Activated CD4-positive, alpha-beta memory T cell treated with anti-CD3 and anti-CD28 coated beads for 36 hours (primary cell): ENCODE measurements at regions not wholly inside any gene's neighbourhood (a gene's known extent, or its start where the extent isn't known, plus 50 kb on each side); places are given as distances from the start of the nearest gene placed in this dataset.
"Not testable (repeated sequence)": the region's sequence is repeated elsewhere in the genome, so short reads cannot be mapped to it uniquely, and the experiment has no call there.

Experiments used
- CTCF ChIA-PET: fragments of 350-600 bp; sonication (Branson Sonifier 250); formaldehyde crosslinking; loops from one replicate; lab custom pipeline; 2021; ENCODE audit warnings: antibody characterized with exemption, inconsistent platforms; lab: Charles Lee
- POLR2A ChIA-PET: fragments of 350-600 bp; sonication (Branson Sonifier 250); formaldehyde crosslinking; loops from one replicate; lab custom pipeline; 2021; ENCODE audit warnings: antibody characterized with exemption; lab: Charles Lee
- DNase-seq: peaks from one replicate; pipeline ENCODE4 v3.0.0-alpha.2; 2020
- H3K27ac Mint-ChIP-seq: one replicate; pipeline ENCODE4 v1.8.0; 2021; ENCODE audit warnings: mixed read lengths
- H3K27me3 Mint-ChIP-seq: one replicate; pipeline ENCODE4 v1.8.0; 2021; ENCODE audit warnings: mixed read lengths
- H3K36me3 Mint-ChIP-seq: one replicate; pipeline ENCODE4 v1.8.0; 2021; ENCODE audit warnings: mixed read lengths
- H3K4me1 Mint-ChIP-seq: one replicate; pipeline ENCODE4 v1.8.0; 2021; ENCODE audit warnings: low read depth, mixed read lengths
- H3K4me3 Mint-ChIP-seq: one replicate; pipeline ENCODE4 v1.8.0; 2021; ENCODE audit warnings: mild to moderate bottlenecking, mixed read lengths
- H3K9me3 Mint-ChIP-seq: one replicate; pipeline ENCODE4 v1.8.0; 2021; ENCODE audit warnings: mixed read lengths
- intact Hi-C: fragments of 100-400 bp; cut with micrococcal nuclease; formaldehyde crosslinking; loops from one replicate; pipeline ENCODE4 v1.15.1; 2023

- intact Hi-C loops: no loop called here
- no peak for DNase-seq
- CTCF ChIA-PET: no interaction called here
- H3K9me3 Mint-ChIP-seq: peaks cover 9% of the 10 kb centered on the region
- POLR2A ChIA-PET: no interaction called here
- H3K27ac Mint-ChIP-seq: no peak overlapping the region
- H3K4me1 Mint-ChIP-seq: no peaks in the 10 kb centered on the region
- no peaks in the 10 kb centered on the region for H3K27me3 Mint-ChIP-seq
- H3K4me3 Mint-ChIP-seq: no peak overlapping the region
- H3K36me3 Mint-ChIP-seq: no peaks in the 10 kb centered on the region
These were observed 1621.5 kb upstream of the FLRT2 start for GRCh38 chr14:83908419-83908818.

- H3K4me3 Mint-ChIP-seq: no peak overlapping the region
- no peak for DNase-seq
- H3K4me1 Mint-ChIP-seq: no peaks in the 10 kb centered on the region
- H3K36me3 Mint-ChIP-seq: no peaks in the 10 kb centered on the region
- intact Hi-C loops: no loop called here
- POLR2A ChIA-PET: no interaction called here
- CTCF ChIA-PET: no interaction called here
- peaks cover 13% of the 10 kb centered on the region for H3K9me3 Mint-ChIP-seq
- H3K27ac Mint-ChIP-seq: no peak overlapping the region
- no peaks in the 10 kb centered on the region for H3K27me3 Mint-ChIP-seq
These were observed 1620.4 kb upstream of the FLRT2 start for GRCh38 chr14:83909507-83909906.

GRCh38 chr14:83912032-83912642 is 1617.8 kb upstream of the FLRT2 start:
- Mint-ChIP-seq H3K4me3 (no peak overlapping the region), H3K9me3 (peaks cover 15% of the 10 kb centered on the region)

GRCh38 chr14:83913476-83913875 is 1616.5 kb upstream of the FLRT2 start:
- ChIA-PET POLR2A (no interaction called here), CTCF (no interaction called here)
- H3K36me3 Mint-ChIP-seq: no peaks in the 10 kb centered on the region
- no peaks in the 10 kb centered on the region for H3K4me1 Mint-ChIP-seq
- intact Hi-C loops: no loop called here
- no peak overlapping the region for H3K27ac Mint-ChIP-seq
- no peak overlapping the region for H3K4me3 Mint-ChIP-seq
- no peaks in the 10 kb centered on the region for H3K27me3 Mint-ChIP-seq
- H3K9me3 Mint-ChIP-seq: peaks cover 17% of the 10 kb centered on the region
- DNase-seq: no peak

More at GRCh38 chr14:83912032-83912642, 1617.8 kb upstream of the FLRT2 start:
- intact Hi-C loops: no loop called here
- no peaks in the 10 kb centered on the region for H3K27me3 Mint-ChIP-seq
- POLR2A ChIA-PET: no interaction called here
- CTCF ChIA-PET: no interaction called here
- H3K36me3 Mint-ChIP-seq: no peaks in the 10 kb centered on the region
- no peaks in the 10 kb centered on the region for H3K4me1 Mint-ChIP-seq
- H3K27ac Mint-ChIP-seq: no peak overlapping the region
- no peak for DNase-seq

GRCh38 chr14:83918546-83918945 is 1611.4 kb upstream of the FLRT2 start:
- Mint-ChIP-seq H3K9me3 (peaks cover 15% of the 10 kb centered on the region), H3K27ac (no peak overlapping the region), H3K4me3 (no peak overlapping the region), H3K4me1 (no peaks in the 10 kb centered on the region), H3K27me3 (no peaks in the 10 kb centered on the region), H3K36me3 (no peaks in the 10 kb centered on the region)
- DNase-seq: no peak
- intact Hi-C loops: no loop called here
- CTCF ChIA-PET: no interaction called here
- POLR2A ChIA-PET: no interaction called here

GRCh38 chr14:83919675-83920074 is 1610.3 kb upstream of the FLRT2 start:
- H3K4me1 Mint-ChIP-seq, CTCF ChIA-PET, H3K4me3 Mint-ChIP-seq, H3K36me3 Mint-ChIP-seq, H3K27me3 Mint-ChIP-seq, intact Hi-C loops, POLR2A ChIA-PET, H3K27ac Mint-ChIP-seq, DNase-seq: not testable (repeated sequence)
- peaks cover 14% of the 10 kb centered on the region for H3K9me3 Mint-ChIP-seq

GRCh38 chr14:83923842-83924241 is 1606.1 kb upstream of the FLRT2 start:
- Mint-ChIP-seq H3K27ac (no peak overlapping the region), H3K9me3 (peaks cover 27% of the 10 kb centered on the region), H3K27me3 (no peaks in the 10 kb centered on the region), H3K36me3 (no peaks in the 10 kb centered on the region), H3K4me1 (no peaks in the 10 kb centered on the region), H3K4me3 (no peak overlapping the region)
- DNase-seq: no peak
- ChIA-PET CTCF (no interaction called here), POLR2A (no interaction called here)
- intact Hi-C loops: no loop called here

GRCh38 chr14:83924259-83924658 is 1605.7 kb upstream of the FLRT2 start:
- H3K27ac Mint-ChIP-seq: no peak overlapping the region
- intact Hi-C loops: no loop called here
- POLR2A ChIA-PET: no interaction called here
- H3K36me3 Mint-ChIP-seq: no peaks in the 10 kb centered on the region
- no peak overlapping the region for H3K4me3 Mint-ChIP-seq
- H3K4me1 Mint-ChIP-seq: no peaks in the 10 kb centered on the region
- CTCF ChIA-PET: no interaction called here
- DNase-seq: no peak
- H3K9me3 Mint-ChIP-seq: peaks cover 31% of the 10 kb centered on the region
- H3K27me3 Mint-ChIP-seq: no peaks in the 10 kb centered on the region

- peaks cover 30% of the 10 kb centered on the region for H3K9me3 Mint-ChIP-seq
- H3K36me3 Mint-ChIP-seq: no peaks in the 10 kb centered on the region
- H3K27ac Mint-ChIP-seq: no peak overlapping the region
- H3K27me3 Mint-ChIP-seq: no peaks in the 10 kb centered on the region
- POLR2A ChIA-PET: no interaction called here
- CTCF ChIA-PET: no interaction called here
- DNase-seq: no peak
- H3K4me1 Mint-ChIP-seq: no peaks in the 10 kb centered on the region
- H3K4me3 Mint-ChIP-seq: no peak overlapping the region
- intact Hi-C loops: no loop called here
These were observed 1589.7 kb upstream of the FLRT2 start for GRCh38 chr14:83940253-83940652.

GRCh38 chr14:83958359-83958758 is 1571.6 kb upstream of the FLRT2 start:
- intact Hi-C loops: no loop called here
- POLR2A ChIA-PET: no interaction called here
- no peaks in the 10 kb centered on the region for H3K4me1 Mint-ChIP-seq
- CTCF ChIA-PET: no interaction called here
- no peaks in the 10 kb centered on the region for H3K27me3 Mint-ChIP-seq
- H3K4me3 Mint-ChIP-seq: no peak overlapping the region
- H3K36me3 Mint-ChIP-seq: no peaks in the 10 kb centered on the region
- no peak overlapping the region for H3K27ac Mint-ChIP-seq
- peaks cover 33% of the 10 kb centered on the region for H3K9me3 Mint-ChIP-seq
- no peak for DNase-seq

- H3K4me1 Mint-ChIP-seq: no peaks in the 10 kb centered on the region
- DNase-seq: no peak
- H3K9me3 Mint-ChIP-seq: peaks cover 30% of the 10 kb centered on the region
These were observed 1569.0 kb upstream of the FLRT2 start for GRCh38 chr14:83960832-83961512.

GRCh38 chr14:83969998-83970397 is 1559.9 kb upstream of the FLRT2 start:
- Mint-ChIP-seq H3K27ac (no peak overlapping the region), H3K36me3 (no peaks in the 10 kb centered on the region), H3K27me3 (no peaks in the 10 kb centered on the region), H3K4me1 (no peaks in the 10 kb centered on the region), H3K4me3 (no peak overlapping the region), H3K9me3 (peaks cover 20% of the 10 kb centered on the region)
- intact Hi-C loops: no loop called here
- ChIA-PET CTCF (no interaction called here), POLR2A (no interaction called here)
- DNase-seq: no peak

More at GRCh38 chr14:83960832-83961512, 1569.0 kb upstream of the FLRT2 start:
- Mint-ChIP-seq H3K27me3 (no peaks in the 10 kb centered on the region), H3K27ac (no peak overlapping the region), H3K4me3 (no peak overlapping the region), H3K36me3 (no peaks in the 10 kb centered on the region)
- intact Hi-C loops: no loop called here
- POLR2A ChIA-PET: no interaction called here
- CTCF ChIA-PET: no interaction called here

- no peaks in the 10 kb centered on the region for H3K27me3 Mint-ChIP-seq
- intact Hi-C loops: no loop called here
- H3K4me1 Mint-ChIP-seq: no peaks in the 10 kb centered on the region
- H3K36me3 Mint-ChIP-seq: no peaks in the 10 kb centered on the region
- ChIA-PET POLR2A (no interaction called here), CTCF (no interaction called here)
- DNase-seq: no peak
- H3K9me3 Mint-ChIP-seq: peaks cover 21% of the 10 kb centered on the region
- no peak overlapping the region for H3K4me3 Mint-ChIP-seq
- no peak overlapping the region for H3K27ac Mint-ChIP-seq
These were observed 1557.3 kb upstream of the FLRT2 start for GRCh38 chr14:83972631-83973030.
